ENCODE measurements at regions not wholly inside any gene's neighbourhood (a gene's known extent, or its start where the extent isn't known, plus 50 kb on each side); places are given as distances from the start of the nearest gene placed in this dataset.

DNA sequence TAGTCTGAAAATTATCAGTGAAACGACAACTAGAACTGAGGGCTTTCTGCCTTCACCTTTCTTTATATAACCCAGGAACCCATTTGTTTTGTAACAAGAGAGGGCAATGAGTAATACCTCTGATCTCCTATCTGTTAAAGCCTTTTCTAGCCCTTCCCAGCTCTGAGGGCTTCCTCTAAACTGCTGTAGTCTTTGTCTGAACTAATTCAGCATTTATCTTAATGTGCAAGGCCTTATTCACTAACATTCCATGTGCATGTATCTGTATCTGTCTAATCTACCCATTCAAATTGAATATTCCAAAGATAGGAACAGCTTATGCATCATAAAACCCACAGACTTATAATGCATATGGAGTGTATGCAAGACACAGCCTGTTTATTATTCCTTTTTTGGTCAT lies 167.1 kb downstream of the LYPLAL1 start:
- DNase-seq (ENCODE audit: low spot score), result no peak
- TF ChIP-seq, protein P1, sequence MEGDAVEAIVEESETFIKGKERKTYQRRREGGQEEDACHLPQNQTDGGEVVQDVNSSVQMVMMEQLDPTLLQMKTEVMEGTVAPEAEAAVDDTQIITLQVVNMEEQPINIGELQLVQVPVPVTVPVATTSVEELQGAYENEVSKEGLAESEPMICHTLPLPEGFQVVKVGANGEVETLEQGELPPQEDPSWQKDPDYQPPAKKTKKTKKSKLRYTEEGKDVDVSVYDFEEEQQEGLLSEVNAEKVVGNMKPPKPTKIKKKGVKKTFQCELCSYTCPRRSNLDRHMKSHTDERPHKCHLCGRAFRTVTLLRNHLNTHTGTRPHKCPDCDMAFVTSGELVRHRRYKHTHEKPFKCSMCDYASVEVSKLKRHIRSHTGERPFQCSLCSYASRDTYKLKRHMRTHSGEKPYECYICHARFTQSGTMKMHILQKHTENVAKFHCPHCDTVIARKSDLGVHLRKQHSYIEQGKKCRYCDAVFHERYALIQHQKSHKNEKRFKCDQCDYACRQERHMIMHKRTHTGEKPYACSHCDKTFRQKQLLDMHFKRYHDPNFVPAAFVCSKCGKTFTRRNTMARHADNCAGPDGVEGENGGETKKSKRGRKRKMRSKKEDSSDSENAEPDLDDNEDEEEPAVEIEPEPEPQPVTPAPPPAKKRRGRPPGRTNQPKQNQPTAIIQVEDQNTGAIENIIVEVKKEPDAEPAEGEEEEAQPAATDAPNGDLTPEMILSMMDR (IDR thresholded peaks at IDR 0.05; ENCODE audit: borderline replicate concordance, control extremely low read depth, extremely low read depth, insufficient read depth, missing control alignments), result no peak
- in situ Hi-C loops (cut with MboI; ENCODE audit: low sequenced_read_pairs, unreplicated experiment), result no loop called here

DNA sequence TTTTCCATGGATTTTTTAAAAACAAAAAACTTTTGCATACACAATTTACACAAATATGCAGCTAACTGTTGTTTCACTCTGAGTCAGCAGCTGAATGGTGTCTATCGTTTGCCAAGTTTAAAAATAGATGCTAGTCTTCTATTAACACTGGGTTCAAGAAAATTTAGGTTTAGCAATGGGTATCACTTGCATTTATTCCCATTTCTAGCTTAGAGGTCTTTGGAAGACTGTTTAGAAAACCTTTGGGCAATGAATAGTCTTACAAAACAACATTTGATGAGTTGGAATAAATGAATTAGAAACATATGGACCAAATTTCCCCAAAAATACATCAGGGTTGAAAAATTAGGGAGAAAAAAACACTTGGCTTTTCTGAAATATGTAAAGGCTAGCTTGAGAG lies 165.8 kb downstream of the LYPLAL1 start:
- TF ChIP-seq, protein P1 (IDR thresholded peaks at IDR 0.05; ENCODE audit: borderline replicate concordance, control extremely low read depth, extremely low read depth, insufficient read depth, missing control alignments), result no peak
- DNase-seq (ENCODE audit: low spot score), result no peak
- in situ Hi-C loops (cut with MboI; ENCODE audit: low sequenced_read_pairs, unreplicated experiment), result no loop called here

DNA sequence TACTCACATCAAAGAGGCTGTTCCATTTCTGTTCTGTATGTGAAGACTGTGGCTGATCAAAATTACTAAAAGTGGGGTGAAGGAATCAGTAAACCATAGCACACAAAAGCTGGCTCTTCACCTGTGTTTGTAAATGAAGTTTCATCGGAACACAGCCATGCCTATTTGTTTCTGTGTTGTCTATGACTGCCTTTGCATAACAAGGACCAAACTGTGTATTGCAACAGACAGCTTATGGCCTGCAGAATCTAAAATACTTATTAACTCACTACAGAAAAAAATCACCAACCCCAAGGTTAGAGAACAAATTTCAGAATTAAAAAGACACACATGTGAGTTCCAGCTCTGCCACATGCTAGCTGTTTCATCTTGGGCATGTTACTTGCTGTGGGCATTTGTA lies 163.9 kb downstream of the LYPLAL1 start:
- no peak for DNase-seq (ENCODE audit: low spot score)
- TF ChIP-seq, protein P1 (IDR thresholded peaks at IDR 0.05; ENCODE audit: borderline replicate concordance, control extremely low read depth, extremely low read depth, insufficient read depth, missing control alignments), result no peak
- in situ Hi-C loops (cut with MboI; ENCODE audit: low sequenced_read_pairs, unreplicated experiment), result no loop called here

DNA sequence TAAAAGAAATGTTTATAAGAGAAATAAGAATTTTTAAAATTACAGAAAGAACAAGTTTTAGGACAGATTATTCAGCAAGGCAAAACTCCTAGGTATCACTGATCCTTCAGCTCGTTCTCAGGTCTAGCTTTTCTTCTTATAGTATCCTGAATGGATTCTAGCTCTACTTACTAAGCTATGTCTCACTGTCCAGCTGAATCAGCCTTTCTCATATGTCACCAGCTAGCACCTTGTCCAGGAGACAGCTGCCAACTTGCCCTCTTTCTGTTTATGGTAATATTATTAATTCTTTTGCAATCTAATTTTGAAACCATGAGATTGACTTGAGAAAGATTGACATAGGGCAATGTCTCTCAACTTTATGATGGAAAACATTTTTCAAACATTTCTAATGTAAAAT lies 159.9 kb downstream of the LYPLAL1 start:
- no peak for DNase-seq (ENCODE audit: low spot score)
- in situ Hi-C loops (cut with MboI; ENCODE audit: low sequenced_read_pairs, unreplicated experiment), result no loop called here
- TF ChIP-seq, protein P1 (IDR thresholded peaks at IDR 0.05; ENCODE audit: borderline replicate concordance, control extremely low read depth, extremely low read depth, insufficient read depth, missing control alignments), result no peak

DNA sequence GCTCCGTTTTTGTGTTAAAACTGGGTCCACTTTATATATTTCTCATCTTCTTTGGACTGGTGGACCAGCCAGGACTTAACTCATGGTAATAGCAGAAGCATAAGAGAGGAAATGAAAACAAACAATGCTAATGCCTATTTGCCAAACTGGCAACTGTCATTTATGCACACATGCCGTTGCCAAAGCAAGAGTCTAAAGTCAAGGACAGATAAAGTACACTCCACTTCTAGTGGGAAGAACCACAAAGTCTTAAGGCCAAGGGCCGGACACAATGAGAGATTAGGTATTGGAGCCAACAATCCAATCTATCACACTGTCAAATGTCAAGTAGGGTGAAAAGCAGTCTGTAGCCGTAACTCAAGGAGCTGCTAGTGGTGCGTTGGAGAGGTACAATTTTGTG lies 157.7 kb downstream of the LYPLAL1 start:
- in situ Hi-C loops (cut with MboI; ENCODE audit: low sequenced_read_pairs, unreplicated experiment), result no loop called here
- TF ChIP-seq, protein P1 (IDR thresholded peaks at IDR 0.05; ENCODE audit: borderline replicate concordance, control extremely low read depth, extremely low read depth, insufficient read depth, missing control alignments), result no peak
- DNase-seq (ENCODE audit: low spot score), result no peak

DNA sequence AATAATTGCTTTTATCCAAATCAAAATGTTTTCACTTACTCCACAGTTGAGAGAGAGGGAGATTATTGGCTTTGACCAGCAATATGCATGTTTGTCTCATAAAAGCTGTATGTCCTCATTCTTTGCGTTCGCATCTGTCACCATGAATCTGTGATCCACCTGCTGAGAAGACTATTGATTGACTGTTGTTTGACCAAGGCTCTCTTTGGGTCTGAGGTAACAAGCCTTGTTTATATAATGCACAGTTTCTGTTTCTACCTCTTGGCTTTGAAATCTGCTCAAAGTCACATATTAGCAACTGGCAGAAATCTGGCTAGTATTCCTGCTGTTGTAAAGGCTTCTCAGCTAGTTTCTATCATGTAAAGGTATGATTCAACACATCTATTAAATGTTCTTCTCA lies 157.0 kb downstream of the LYPLAL1 start:
- in situ Hi-C loops (cut with MboI; ENCODE audit: low sequenced_read_pairs, unreplicated experiment), result no loop called here
- DNase-seq (ENCODE audit: low spot score), result no peak
- TF ChIP-seq, protein P1 (IDR thresholded peaks at IDR 0.05; ENCODE audit: borderline replicate concordance, control extremely low read depth, extremely low read depth, insufficient read depth, missing control alignments), result no peak

DNA sequence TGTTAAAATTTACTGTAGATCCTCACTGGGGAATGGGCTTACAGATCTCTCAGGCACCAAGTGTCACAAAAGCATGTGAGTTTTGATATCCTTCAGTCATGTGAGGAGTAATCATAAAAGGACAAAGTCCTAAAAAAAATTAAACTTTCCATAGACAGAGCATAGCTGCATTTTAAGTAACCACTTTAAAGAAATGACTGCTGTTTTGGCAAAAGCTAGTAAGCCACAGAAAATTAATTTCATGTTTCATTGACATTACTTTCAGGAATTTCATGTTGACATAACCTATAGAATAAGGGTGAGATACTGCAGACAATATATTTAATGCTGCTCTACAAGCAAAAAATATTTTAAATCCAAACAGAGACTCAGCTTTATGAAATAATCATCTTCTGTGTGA lies 156.3 kb downstream of the LYPLAL1 start:
- TF ChIP-seq, protein P1 (IDR thresholded peaks at IDR 0.05; ENCODE audit: borderline replicate concordance, control extremely low read depth, extremely low read depth, insufficient read depth, missing control alignments), result no peak
- DNase-seq (ENCODE audit: low spot score), result no peak
- in situ Hi-C loops (cut with MboI; ENCODE audit: low sequenced_read_pairs, unreplicated experiment), result no loop called here
